ENCODE measurements at regions not wholly inside any gene's neighbourhood (a gene's known extent, or its start where the extent isn't known, plus 50 kb on each side); places are given as distances from the start of the nearest gene placed in this dataset.

- TF ChIP-seq CTCF (IDR thresholded peaks at IDR 0.05; ENCODE audit: poor library complexity) (no peak), EZH2phosphoT487 (IDR thresholded peaks at IDR 0.05; ENCODE audit: low read depth, severe bottlenecking, unreplicated experiment) (no peak)
These were observed 137.6 kb downstream of the FAM124B start for GRCh38 chr2:224264259-224264658.

All from hepatocyte (in vitro differentiated cells).